ENCODE measurements at regions not wholly inside any gene's neighbourhood (a gene's known extent, or its start where the extent isn't known, plus 50 kb on each side); places are given as distances from the start of the nearest gene placed in this dataset.
"Not testable (repeated sequence)": the region's sequence is repeated elsewhere in the genome, so short reads cannot be mapped to it uniquely, and the experiment has no call there.

DNA sequence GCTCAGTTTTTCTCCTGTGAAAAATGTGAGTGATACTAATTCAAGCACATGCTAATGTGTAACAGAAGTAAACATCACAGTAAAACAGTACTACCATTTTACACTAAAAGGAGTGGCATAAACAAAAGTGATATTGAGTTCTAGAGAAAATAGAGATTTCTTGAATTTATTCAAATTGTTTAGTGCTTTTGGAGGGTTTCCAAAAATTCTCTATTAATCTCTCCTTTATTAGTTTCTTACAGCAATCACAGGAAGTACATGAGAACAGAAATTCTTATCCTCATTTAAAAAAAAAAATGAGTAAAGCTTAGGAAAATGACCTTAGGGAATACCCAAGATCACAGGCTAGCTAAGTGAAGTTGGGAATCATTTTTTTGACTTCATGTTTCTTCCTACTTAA, 459.7 kb upstream of the GALNTL6 start:
- in situ Hi-C loops (cut with HindIII; ENCODE audit: low pct_unique_long_range_greater_than_20kb, low sequenced_read_pairs): no loop called here
- no peak for DNase-seq (ENCODE audit: low read depth in 1 of 2, low spot score in 1 of 2)
- no peak for TF ChIP-seq JUND (IDR thresholded peaks at IDR 0.05; ENCODE audit: low read depth)

DNA sequence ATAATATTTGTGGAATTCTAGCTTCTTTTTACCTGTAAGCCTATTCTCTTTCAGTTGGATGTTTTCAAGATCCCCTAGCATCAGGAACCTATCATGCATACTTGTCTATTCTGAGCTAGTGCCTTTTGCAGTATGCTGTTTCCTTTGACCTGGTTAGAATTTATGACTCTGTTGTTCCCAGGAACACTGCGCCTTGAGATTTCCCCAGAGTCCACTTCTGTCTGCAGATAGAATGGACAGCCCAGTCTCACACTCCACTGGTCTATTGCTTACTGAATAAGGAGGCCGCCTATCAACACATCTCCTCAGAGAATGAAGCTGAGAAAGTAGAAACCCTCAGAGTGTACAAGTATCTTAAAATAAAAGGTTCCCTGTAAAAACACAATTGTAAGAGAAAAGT, 465.1 kb upstream of the GALNTL6 start:
- TF ChIP-seq JUND (IDR thresholded peaks at IDR 0.05; ENCODE audit: low read depth): no peak
- in situ Hi-C loops (cut with HindIII; ENCODE audit: low pct_unique_long_range_greater_than_20kb, low sequenced_read_pairs): no loop called here
- no peak for DNase-seq (ENCODE audit: low read depth in 1 of 2, low spot score in 1 of 2)

DNA sequence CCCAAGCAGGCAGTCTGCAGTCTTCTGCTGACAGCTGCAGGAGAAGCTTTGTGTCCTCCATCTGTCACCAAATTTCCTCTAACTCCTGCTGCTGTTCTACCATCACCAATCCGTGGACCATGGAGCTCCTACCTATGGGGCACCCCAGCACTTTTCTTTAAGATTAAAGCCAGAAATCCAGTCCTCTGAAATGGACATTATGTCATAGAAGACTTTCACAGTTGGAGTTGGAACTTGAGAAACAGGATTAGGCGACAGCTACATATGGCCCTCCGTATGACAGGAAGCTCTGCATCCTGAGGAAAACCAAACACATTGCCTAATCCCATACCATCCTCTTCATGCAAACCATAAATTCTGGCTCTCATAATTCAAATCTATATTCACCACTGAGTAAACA, 470.6 kb upstream of the GALNTL6 start:
- in situ Hi-C loops (cut with HindIII; ENCODE audit: low pct_unique_long_range_greater_than_20kb, low sequenced_read_pairs): no loop called here
- DNase-seq (ENCODE audit: low read depth in 1 of 2, low spot score in 1 of 2): no peak
- no peak for TF ChIP-seq JUND (IDR thresholded peaks at IDR 0.05; ENCODE audit: low read depth)

DNA sequence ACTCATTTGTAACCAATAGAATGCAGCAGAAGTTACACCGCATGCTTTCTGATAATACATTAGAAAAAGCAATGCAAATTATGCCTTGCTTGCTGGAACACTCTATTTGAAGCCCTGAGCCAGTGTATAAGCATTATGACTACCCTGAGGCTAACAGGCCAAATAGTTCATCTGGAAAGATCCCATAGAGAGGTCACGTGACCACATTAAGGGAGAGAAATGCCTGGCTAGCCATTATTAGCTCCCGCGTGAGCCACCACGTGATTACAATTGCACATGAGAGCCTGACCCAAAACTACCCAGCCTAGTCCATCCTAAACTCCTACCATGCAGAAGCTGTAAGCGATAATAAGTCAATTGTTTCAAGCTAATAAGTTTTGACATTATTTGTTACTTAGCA, 472.9 kb upstream of the GALNTL6 start:
- in situ Hi-C loops (cut with HindIII; ENCODE audit: low pct_unique_long_range_greater_than_20kb, low sequenced_read_pairs): no loop called here
- no peak for DNase-seq (ENCODE audit: low read depth in 1 of 2, low spot score in 1 of 2)
- no peak for TF ChIP-seq JUND (IDR thresholded peaks at IDR 0.05; ENCODE audit: low read depth)

- no peak for TF ChIP-seq JUND (IDR thresholded peaks at IDR 0.05; ENCODE audit: low read depth)
- in situ Hi-C loops (cut with HindIII; ENCODE audit: low pct_unique_long_range_greater_than_20kb, low sequenced_read_pairs): no loop called here
- DNase-seq (ENCODE audit: low read depth in 1 of 2, low spot score in 1 of 2): no peak
Observed at GRCh38 chr4:171334549-171334948, 478.7 kb upstream of the GALNTL6 start.

DNA sequence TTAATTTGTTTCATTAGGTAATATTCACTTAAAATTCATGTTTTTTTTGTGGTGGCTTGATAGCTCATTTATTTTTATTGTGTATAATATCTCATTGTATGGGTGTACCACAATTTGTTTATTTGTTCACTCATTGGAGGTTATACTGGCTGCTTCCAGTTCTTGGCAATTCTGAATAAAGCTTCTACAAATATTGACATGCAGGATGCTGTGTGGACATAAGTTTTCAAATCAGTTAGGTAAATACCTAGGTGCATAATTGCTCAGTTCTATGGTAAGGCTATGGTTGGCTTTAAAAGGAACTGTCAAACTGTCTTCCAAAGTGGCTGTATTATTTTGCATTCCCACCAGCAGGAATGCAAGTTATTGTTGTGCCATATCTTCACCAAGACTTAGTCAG, 504.5 kb upstream of the GALNTL6 start:
- no peak for TF ChIP-seq JUND (IDR thresholded peaks at IDR 0.05; ENCODE audit: low read depth)
- in situ Hi-C loops (cut with HindIII; ENCODE audit: low pct_unique_long_range_greater_than_20kb, low sequenced_read_pairs): no loop called here
- DNase-seq (ENCODE audit: low read depth in 1 of 2, low spot score in 1 of 2): peak in 1 of 2 experiments; percentile 74

- in situ Hi-C loops (cut with HindIII; ENCODE audit: low pct_unique_long_range_greater_than_20kb, low sequenced_read_pairs); DNase-seq (ENCODE audit: low read depth in 1 of 2, low spot score in 1 of 2): not testable (repeated sequence)
Observed at GRCh38 chr4:171298048-171298718, 515.0 kb upstream of the GALNTL6 start.

DNA sequence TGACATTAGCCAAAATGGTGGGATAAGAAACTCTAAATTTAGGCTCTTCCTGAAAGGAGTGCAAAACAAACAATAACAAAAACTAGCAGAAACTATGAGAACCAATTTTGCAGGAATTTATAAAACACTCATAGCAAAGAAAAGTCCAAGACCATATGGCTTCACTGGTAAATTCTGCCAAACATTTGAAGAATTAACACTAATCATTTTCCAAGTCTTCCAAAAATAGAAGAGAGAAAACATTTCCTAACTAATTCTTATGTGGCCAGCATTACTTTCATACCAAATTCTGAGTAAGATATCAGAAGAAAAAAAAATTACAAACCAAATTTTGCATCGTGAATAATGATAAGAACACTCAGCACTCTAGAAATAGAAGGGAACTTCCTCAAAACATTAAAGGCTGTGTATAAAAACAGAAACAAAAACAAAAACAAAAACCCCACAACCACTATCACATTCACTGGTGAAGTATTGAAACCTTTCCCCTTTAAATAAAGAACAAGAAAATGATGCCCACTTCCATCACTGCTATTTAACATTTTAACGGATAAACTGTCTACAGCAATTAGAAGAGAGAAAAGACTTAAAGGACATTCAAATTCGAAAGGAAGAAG, 524.3 kb upstream of the GALNTL6 start:
- TF ChIP-seq JUND (IDR thresholded peaks at IDR 0.05; ENCODE audit: low read depth): no peak
- DNase-seq (ENCODE audit: low read depth in 1 of 2, low spot score in 1 of 2): no peak
- in situ Hi-C loops (cut with HindIII; ENCODE audit: low pct_unique_long_range_greater_than_20kb, low sequenced_read_pairs): no loop called here

DNA sequence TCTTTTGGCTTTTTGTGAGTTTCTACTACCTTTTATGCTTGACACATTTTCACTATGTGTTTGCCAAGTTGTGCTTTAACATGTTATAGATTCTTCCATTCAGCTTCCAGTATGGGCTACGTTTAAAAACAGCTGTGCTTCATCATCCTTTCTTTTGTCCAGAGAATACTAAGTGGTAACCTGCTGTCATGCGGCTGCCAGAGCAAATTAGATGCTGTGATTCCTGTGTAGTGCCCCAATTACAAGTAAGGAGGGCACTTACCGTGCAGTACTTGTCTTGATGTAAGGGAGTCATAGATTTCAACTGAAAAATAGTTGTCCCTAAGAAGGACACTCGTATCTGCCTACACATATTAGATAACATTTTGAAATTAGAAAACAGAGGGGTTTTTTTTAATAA, 531.8 kb upstream of the GALNTL6 start:
- no peak for DNase-seq (ENCODE audit: low read depth in 1 of 2, low spot score in 1 of 2)
- TF ChIP-seq JUND (IDR thresholded peaks at IDR 0.05; ENCODE audit: low read depth): no peak
- in situ Hi-C loops (cut with HindIII; ENCODE audit: low pct_unique_long_range_greater_than_20kb, low sequenced_read_pairs): no loop called here

DNA sequence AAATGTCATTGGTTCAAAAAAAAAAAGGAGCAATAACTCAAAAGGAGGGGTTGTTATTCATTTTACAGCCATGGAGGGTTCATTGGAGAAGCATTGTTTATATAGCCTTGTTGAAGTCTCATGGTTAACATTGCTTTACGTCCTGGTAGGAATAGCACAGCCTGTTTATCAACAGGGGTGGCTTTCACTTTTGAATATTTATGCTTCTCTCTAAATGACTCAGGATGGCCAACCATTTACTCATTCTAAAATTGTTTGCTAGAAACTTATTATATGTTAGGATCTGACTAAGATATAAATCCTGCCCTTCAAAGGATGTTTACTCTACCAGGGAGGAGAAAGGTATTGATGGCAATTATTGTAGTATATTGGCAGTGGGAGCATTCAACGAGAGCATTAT, 534.1 kb upstream of the GALNTL6 start:
- in situ Hi-C loops (cut with HindIII; ENCODE audit: low pct_unique_long_range_greater_than_20kb, low sequenced_read_pairs): no loop called here
- no peak for DNase-seq (ENCODE audit: low read depth in 1 of 2, low spot score in 1 of 2)
- TF ChIP-seq JUND (IDR thresholded peaks at IDR 0.05; ENCODE audit: low read depth): no peak

GRCh38 chr4:171266671-171267070, 546.5 kb upstream of the GALNTL6 start:
- DNase-seq (ENCODE audit: low read depth in 1 of 2, low spot score in 1 of 2): no peak
- no peak for TF ChIP-seq JUND (IDR thresholded peaks at IDR 0.05; ENCODE audit: low read depth)
- in situ Hi-C loops (cut with HindIII; ENCODE audit: low pct_unique_long_range_greater_than_20kb, low sequenced_read_pairs): no loop called here

- in situ Hi-C loops (cut with HindIII; ENCODE audit: low pct_unique_long_range_greater_than_20kb, low sequenced_read_pairs): no loop called here
- no peak for TF ChIP-seq JUND (IDR thresholded peaks at IDR 0.05; ENCODE audit: low read depth)
- DNase-seq (ENCODE audit: low read depth in 1 of 2, low spot score in 1 of 2): no peak
Observed at GRCh38 chr4:171265190-171265818, 547.9 kb upstream of the GALNTL6 start.

GRCh38 chr4:171256223-171256622, 557.0 kb upstream of the GALNTL6 start:
- TF ChIP-seq JUND (IDR thresholded peaks at IDR 0.05; ENCODE audit: low read depth): no peak
- in situ Hi-C loops (cut with HindIII; ENCODE audit: low pct_unique_long_range_greater_than_20kb, low sequenced_read_pairs): no loop called here
- no peak for DNase-seq (ENCODE audit: low read depth in 1 of 2, low spot score in 1 of 2)
